Prostate gland (tissue), 2 donors: ENCODE measurements at regions not wholly inside any gene's neighbourhood (a gene's known extent, or its start where the extent isn't known, plus 50 kb on each side); places are given as distances from the start of the nearest gene placed in this dataset.

Experiments
- POLR2A ChIP-seq: fragments of 450-650 bp; IDR thresholded peaks from one replicate; pipeline ENCODE4 v1.6.1; 2016; ENCODE audit warnings: antibody characterized with exemption, mild to moderate bottlenecking
- POLR2AphosphoS5 ChIP-seq: sonication (generic); formaldehyde crosslinking; IDR thresholded peaks from one replicate; pipeline ENCODE4 v1.6.1; 2017; ENCODE audit warnings: antibody characterized with exemption
- TF ChIP-seq, protein P1 (sequence below), 4 experiments: fragments of 200-600 bp in 2 of 4; fragments of 450-650 bp in 2 of 4; sonication (generic) in 2 of 4; IDR thresholded peaks; 1 replicate in 3 of 4; 2 replicates in 1 of 4; pipeline ENCODE4 v1.5.1; 2016 to 2019; ENCODE audit warnings: antibody characterized with exemption in 4 of 4, mild to moderate bottlenecking in 2 of 4, moderate library complexity in 2 of 4

DNA sequence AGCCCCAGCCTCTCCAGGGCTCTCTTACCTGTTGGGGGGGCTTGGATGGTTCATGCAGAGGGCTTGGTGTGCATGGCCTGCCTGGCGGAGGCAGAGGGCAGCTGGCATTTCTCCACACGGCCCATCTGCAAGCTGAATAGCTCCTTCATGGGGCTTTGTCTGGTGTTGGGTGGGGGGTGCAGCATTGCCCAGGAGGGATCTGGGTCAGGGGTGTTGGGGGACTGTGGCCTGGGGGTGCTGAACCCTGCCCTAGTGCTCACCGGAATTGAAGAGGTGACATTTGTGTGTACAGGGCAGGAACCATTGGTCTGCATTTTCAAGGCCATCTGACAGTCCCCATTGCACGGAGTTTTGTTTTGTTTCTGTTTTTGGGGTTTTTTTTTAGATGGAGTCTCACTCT, 58.8 kb upstream of the HAAO start:
- TF ChIP-seq, protein P1, sequence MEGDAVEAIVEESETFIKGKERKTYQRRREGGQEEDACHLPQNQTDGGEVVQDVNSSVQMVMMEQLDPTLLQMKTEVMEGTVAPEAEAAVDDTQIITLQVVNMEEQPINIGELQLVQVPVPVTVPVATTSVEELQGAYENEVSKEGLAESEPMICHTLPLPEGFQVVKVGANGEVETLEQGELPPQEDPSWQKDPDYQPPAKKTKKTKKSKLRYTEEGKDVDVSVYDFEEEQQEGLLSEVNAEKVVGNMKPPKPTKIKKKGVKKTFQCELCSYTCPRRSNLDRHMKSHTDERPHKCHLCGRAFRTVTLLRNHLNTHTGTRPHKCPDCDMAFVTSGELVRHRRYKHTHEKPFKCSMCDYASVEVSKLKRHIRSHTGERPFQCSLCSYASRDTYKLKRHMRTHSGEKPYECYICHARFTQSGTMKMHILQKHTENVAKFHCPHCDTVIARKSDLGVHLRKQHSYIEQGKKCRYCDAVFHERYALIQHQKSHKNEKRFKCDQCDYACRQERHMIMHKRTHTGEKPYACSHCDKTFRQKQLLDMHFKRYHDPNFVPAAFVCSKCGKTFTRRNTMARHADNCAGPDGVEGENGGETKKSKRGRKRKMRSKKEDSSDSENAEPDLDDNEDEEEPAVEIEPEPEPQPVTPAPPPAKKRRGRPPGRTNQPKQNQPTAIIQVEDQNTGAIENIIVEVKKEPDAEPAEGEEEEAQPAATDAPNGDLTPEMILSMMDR (IDR thresholded peaks at IDR 0.05): no peak
- no peak for TF ChIP-seq POLR2A
- TF ChIP-seq POLR2AphosphoS5: no peak
